ENCODE measurements at regions not wholly inside any gene's neighbourhood (a gene's known extent, or its start where the extent isn't known, plus 50 kb on each side); places are given as distances from the start of the nearest gene placed in this dataset.

GRCh38 chr19:31578326-31578725, 229.1 kb upstream of the TSHZ3 start:
- DNase-seq = no peak
- no peak for TF ChIP-seq GATA1 (IDR thresholded peaks at IDR 0.05; ENCODE audit: low read depth, low read length)
- TF ChIP-seq POLR2A (IDR thresholded peaks at IDR 0.05; ENCODE audit: low read length) = no peak

DNA sequence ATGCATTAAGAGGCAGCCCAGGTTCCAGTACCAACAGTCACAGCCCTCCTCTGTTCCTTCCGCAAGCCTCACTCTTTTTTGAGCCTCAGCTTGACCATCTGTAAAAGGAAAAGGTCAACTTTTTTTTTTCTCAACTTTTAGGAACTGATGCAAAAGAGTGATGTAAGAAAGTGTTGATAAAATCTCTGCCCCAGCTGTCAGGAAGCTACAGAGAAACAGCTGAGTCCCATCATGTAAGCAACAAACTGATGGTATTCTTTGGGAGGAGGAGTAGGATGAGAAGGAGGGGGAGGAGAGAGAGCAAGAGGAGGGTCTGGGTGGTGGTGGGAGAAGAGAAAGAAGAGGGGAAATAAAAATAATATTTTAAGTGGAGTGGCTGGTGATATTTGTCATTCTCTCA, 233.9 kb upstream of the TSHZ3 start:
- no peak for DNase-seq
- no peak for TF ChIP-seq GATA1 (IDR thresholded peaks at IDR 0.05; ENCODE audit: low read depth, low read length)
- TF ChIP-seq POLR2A (IDR thresholded peaks at IDR 0.05; ENCODE audit: low read length) = no peak

GRCh38 chr19:31586282-31586681, 237.0 kb upstream of the TSHZ3 start:
- DNase-seq = no peak
- TF ChIP-seq POLR2A (IDR thresholded peaks at IDR 0.05; ENCODE audit: low read length) = no peak
- TF ChIP-seq GATA1 (IDR thresholded peaks at IDR 0.05; ENCODE audit: low read depth, low read length) = no peak

DNA sequence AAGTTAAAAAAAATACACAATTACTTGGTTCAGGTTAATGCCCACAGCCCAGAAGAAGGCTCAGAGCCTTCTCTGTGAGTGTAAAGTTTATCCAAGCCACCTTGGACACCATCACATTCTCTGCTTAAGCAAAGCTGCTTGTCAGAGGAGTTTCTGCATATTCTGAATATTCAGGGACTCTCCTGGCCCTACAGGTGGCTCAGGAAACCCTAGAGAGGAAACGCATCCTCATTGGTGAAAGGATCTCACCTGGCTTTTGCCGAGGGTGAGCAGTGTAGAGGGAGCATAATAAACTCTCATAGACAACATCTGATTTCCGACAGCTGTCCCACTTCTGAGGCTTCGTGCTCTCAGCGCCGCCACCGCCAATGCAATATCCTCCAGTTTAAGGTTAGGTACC, 239.9 kb upstream of the TSHZ3 start:
- no peak for DNase-seq
- no peak for TF ChIP-seq POLR2A (IDR thresholded peaks at IDR 0.05; ENCODE audit: low read length)
- TF ChIP-seq GATA1 (IDR thresholded peaks at IDR 0.05; ENCODE audit: low read depth, low read length) = no peak

GRCh38 chr19:31591258-31591657, 242.0 kb upstream of the TSHZ3 start:
- TF ChIP-seq POLR2A (IDR thresholded peaks at IDR 0.05; ENCODE audit: low read length) = no peak
- TF ChIP-seq GATA1 (IDR thresholded peaks at IDR 0.05; ENCODE audit: low read depth, low read length) = no peak
- DNase-seq = no peak

DNA sequence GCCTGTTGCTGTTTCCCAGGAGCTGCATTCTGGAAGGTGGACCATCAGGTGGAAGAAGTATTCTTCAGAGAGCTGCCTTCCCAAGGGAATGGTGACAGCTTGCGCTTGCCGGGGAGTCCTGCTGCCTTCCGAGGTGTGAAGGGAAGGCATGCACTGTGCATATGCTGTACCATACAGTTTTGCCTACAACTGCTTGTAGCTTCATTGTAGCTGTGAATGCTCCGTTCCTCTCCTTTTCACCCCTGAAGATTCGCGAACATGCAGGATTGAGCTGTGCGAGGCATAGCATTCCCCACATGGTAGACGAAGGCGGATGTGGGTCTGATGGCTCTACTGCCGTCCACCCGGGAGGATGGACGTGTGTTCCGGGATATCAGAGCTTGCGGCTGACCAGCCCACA, 243.2 kb upstream of the TSHZ3 start:
- DNase-seq = no peak
- TF ChIP-seq POLR2A (IDR thresholded peaks at IDR 0.05; ENCODE audit: low read length) = no peak
- no peak for TF ChIP-seq GATA1 (IDR thresholded peaks at IDR 0.05; ENCODE audit: low read depth, low read length)

DNA sequence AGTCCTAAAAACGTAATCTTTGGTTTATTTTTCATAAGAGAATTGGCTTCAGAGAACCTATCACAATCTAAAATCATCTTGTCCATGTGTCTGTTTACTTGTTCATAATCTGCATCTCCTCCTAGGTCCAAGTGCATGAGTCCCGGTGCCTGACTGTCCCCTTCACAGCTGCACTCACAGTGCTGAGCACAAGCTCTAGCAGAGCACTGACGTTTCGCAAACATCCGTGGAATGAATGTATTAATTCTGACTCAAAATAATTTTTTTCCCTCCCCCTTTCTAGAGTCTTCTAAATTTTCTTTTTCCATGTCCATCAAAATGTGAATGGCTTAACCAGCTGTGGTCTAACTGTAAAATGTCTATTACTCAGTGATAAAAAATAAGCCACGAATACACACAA, 245.5 kb upstream of the TSHZ3 start:
- DNase-seq = no peak
- TF ChIP-seq GATA1 (IDR thresholded peaks at IDR 0.05; ENCODE audit: low read depth, low read length) = no peak
- no peak for TF ChIP-seq POLR2A (IDR thresholded peaks at IDR 0.05; ENCODE audit: low read length)

DNA sequence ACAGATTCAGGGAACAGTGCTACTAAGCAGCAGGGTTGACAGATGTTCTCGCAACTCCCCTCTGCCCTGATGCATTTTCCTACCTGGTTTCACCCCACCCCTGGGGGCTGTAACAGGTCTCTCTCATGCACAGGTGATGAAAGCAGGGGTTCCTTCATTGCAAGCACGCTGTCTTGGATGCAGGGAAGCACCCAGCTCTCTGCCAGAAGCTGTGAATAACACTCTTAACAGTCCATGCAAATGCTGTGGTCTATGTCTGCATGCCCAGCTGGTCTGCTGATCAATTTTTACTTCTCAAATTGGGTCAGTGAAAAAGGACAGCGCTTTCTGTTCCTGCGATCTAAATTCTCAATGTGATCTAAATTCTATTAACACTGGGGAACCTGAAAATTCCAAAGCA, 246.3 kb upstream of the TSHZ3 start:
- TF ChIP-seq GATA1 (IDR thresholded peaks at IDR 0.05; ENCODE audit: low read depth, low read length) (no peak), POLR2A (IDR thresholded peaks at IDR 0.05; ENCODE audit: low read length) (no peak)
- DNase-seq = no peak

GRCh38 chr19:31596751-31597150, 247.5 kb upstream of the TSHZ3 start:
- DNase-seq = no peak
- no peak for TF ChIP-seq GATA1 (IDR thresholded peaks at IDR 0.05; ENCODE audit: low read depth, low read length)

GRCh38 chr19:31597616-31598015, 248.4 kb upstream of the TSHZ3 start:
- no peak for DNase-seq
- no peak for TF ChIP-seq POLR2A (IDR thresholded peaks at IDR 0.05; ENCODE audit: low read length)
- no peak for TF ChIP-seq GATA1 (IDR thresholded peaks at IDR 0.05; ENCODE audit: low read depth, low read length)

DNA sequence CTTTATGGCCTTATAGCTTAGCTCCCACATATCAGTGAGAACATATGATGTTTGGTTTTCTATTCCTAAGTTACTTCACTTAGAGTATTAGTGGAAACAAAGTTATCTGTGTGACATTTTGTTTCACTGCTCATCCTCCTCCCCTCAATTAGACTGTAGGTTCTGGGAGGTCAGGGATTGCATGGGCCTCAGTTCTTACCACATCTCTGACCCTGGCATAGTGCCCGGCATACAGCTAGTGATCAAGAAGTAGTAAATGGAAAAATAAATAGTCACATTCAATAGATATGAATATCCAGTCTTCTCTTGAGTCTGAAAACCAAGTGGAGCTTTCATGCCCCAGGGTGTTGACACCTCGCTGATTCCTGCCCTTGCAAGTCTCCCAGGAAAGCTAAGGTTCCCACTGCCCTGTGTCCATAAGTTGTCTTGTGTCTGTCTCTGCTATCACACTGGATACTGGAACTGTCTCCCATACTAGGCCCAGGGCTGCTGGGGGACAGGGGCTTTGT, 249.5 kb upstream of the TSHZ3 start:
- DNase-seq = no peak
- no peak for TF ChIP-seq GATA1 (IDR thresholded peaks at IDR 0.05; ENCODE audit: low read depth, low read length)
- no peak for TF ChIP-seq POLR2A (IDR thresholded peaks at IDR 0.05; ENCODE audit: low read length)

- DNase-seq = no peak
- TF ChIP-seq POLR2A (IDR thresholded peaks at IDR 0.05; ENCODE audit: low read length) (no peak), GATA1 (IDR thresholded peaks at IDR 0.05; ENCODE audit: low read depth, low read length) (no peak)
Measured at GRCh38 chr19:31600731-31601295, 251.6 kb upstream of the TSHZ3 start.

- DNase-seq = no peak
- no peak for TF ChIP-seq GATA1 (IDR thresholded peaks at IDR 0.05; ENCODE audit: low read depth, low read length)
- TF ChIP-seq POLR2A (IDR thresholded peaks at IDR 0.05; ENCODE audit: low read length) = no peak
Measured at GRCh38 chr19:31601855-31602254, 252.6 kb upstream of the TSHZ3 start.

- TF ChIP-seq GATA1 (IDR thresholded peaks at IDR 0.05; ENCODE audit: low read depth, low read length) (no peak), POLR2A (IDR thresholded peaks at IDR 0.05; ENCODE audit: low read length) (no peak)
- DNase-seq = no peak
Measured at GRCh38 chr19:31602548-31602947, 253.3 kb upstream of the TSHZ3 start.

- no peak for DNase-seq
- TF ChIP-seq POLR2A (IDR thresholded peaks at IDR 0.05; ENCODE audit: low read length) (no peak), GATA1 (IDR thresholded peaks at IDR 0.05; ENCODE audit: low read depth, low read length) (no peak)
Measured at GRCh38 chr19:31604493-31605040, 255.3 kb upstream of the TSHZ3 start.
